CD4-positive, alpha-beta T cell (primary cell): ENCODE measurements at regions not wholly inside any gene's neighbourhood (a gene's known extent, or its start where the extent isn't known, plus 50 kb on each side); places are given as distances from the start of the nearest gene placed in this dataset.
"Not testable (repeated sequence)": the region's sequence is repeated elsewhere in the genome, so short reads cannot be mapped to it uniquely, and the experiment has no call there.

Source experiments
- ATAC-seq: fragments of 200-7000 bp; cut with Tn5 transposase; one replicate; pipeline ENCODE4 v1.10.0; 2022; ENCODE audit warnings: mild to moderate bottlenecking; ENCODE audit not compliant: poor library complexity
- CTCF ChIA-PET: fragments of 350-600 bp; sonication (Branson Sonifier 250); formaldehyde crosslinking; loops from one replicate; lab custom pipeline; 2021; ENCODE audit warnings: antibody characterized with exemption, inconsistent platforms; lab: Charles Lee
- POLR2A ChIA-PET: fragments of 350-600 bp; sonication (Branson Sonifier 250); formaldehyde crosslinking; loops from one replicate; lab custom pipeline; 2021; ENCODE audit warnings: antibody characterized with exemption, inconsistent platforms; lab: Charles Lee
- DNase-seq, 14 experiments: peaks; one replicate each; pipeline ENCODE4 v3.0.0-alpha.2; 2013 to 2020; ENCODE audit warnings: mixed read lengths in 2 of 14
- H3K27ac ChIP-seq, 2 donors: one replicate each; pipeline versions ENCODE4 v1.5.1 to v1.7.0; 2013; ENCODE audit warnings: low read length in 2 of 2, low read depth in 1 of 2, mild to moderate bottlenecking in 1 of 2
- H3K27me3 ChIP-seq, 2 experiments: 1 replicate in 1 of 2; 2 replicates in 1 of 2; pipeline versions ENCODE4 v1.6.1 to v1.7.0; 2013; ENCODE audit warnings: low read length in 2 of 2, control low read depth in 1 of 2, mild to moderate bottlenecking in 1 of 2, moderate library complexity in 1 of 2; ENCODE audit not compliant: insufficient read depth in 2 of 2, control insufficient read depth in 1 of 2
- H3K36me3 ChIP-seq: one replicate; pipeline ENCODE4 v1.6.1; 2013; ENCODE audit warnings: low read length, control low read depth; ENCODE audit not compliant: insufficient read depth
- H3K4me1 ChIP-seq: one replicate; pipeline ENCODE4 v1.6.1; 2013; ENCODE audit warnings: low read length, control low read depth; ENCODE audit not compliant: insufficient read depth
- H3K4me3 ChIP-seq: one replicate; pipeline ENCODE4 v1.5.1; 2013; ENCODE audit warnings: mild to moderate bottlenecking, low read length, moderate library complexity
- H3K9me3 ChIP-seq, 2 experiments: 1 replicate in 1 of 2; 2 replicates in 1 of 2; pipeline versions ENCODE4 v1.6.1 to v1.7.0; 2013; ENCODE audit warnings: low read length in 2 of 2, mild to moderate bottlenecking in 2 of 2, control low read depth in 1 of 2, moderate library complexity in 1 of 2; ENCODE audit not compliant: control insufficient read depth in 1 of 2, insufficient read depth in 1 of 2
- H3K27ac Mint-ChIP-seq: one replicate; pipeline ENCODE4 v1.8.0; 2020; ENCODE audit warnings: mixed read lengths
- H3K27me3 Mint-ChIP-seq: one replicate; pipeline ENCODE4 v1.8.0; 2021; ENCODE audit warnings: mixed read lengths
- H3K36me3 Mint-ChIP-seq: one replicate; pipeline ENCODE4 v1.8.0; 2021; ENCODE audit warnings: low read depth, mixed read lengths
- H3K4me1 Mint-ChIP-seq: one replicate; pipeline ENCODE4 v1.8.0; 2021; ENCODE audit warnings: low read depth, mixed read lengths
- H3K4me3 Mint-ChIP-seq: one replicate; pipeline ENCODE4 v1.8.0; 2020; ENCODE audit warnings: mild to moderate bottlenecking, mixed read lengths
- H3K9me3 Mint-ChIP-seq: one replicate; pipeline ENCODE4 v1.8.0; 2020; ENCODE audit warnings: mixed read lengths
- CTCF ChIP-seq: fragments of 200-600 bp; IDR thresholded peaks from one replicate; pipeline ENCODE4 v1.8.0; 2022; ENCODE audit warnings: antibody characterized with exemption, mild to moderate bottlenecking
- intact Hi-C, 2 experiments: fragments of 100-400 bp; cut with DNase I in 1 of 2; cut with micrococcal nuclease in 1 of 2; formaldehyde crosslinking; loops; one replicate each; pipeline versions ENCODE4 v1.15.1 to v1.9.0; 2023 to 2025; cut with DNase I, micrococcal nuclease

GRCh38 chr14:37745657-37746056 lies 150.2 kb downstream of the TTC6 start:
- H3K36me3 Mint-ChIP-seq: no peaks in the 10 kb centered on the region
- ATAC-seq (no peak), DNase-seq (no peak)
- Histone ChIP-seq H3K9me3 (no peaks in the 10 kb centered on the region), H3K27me3 (no peaks in the 10 kb centered on the region), H3K4me1 (no peaks in the 10 kb centered on the region), H3K4me3 (no peak overlapping the region), H3K27ac (no peak overlapping the region), H3K36me3 (no peaks in the 10 kb centered on the region)
- H3K27ac Mint-ChIP-seq: no peak overlapping the region
- H3K4me1 Mint-ChIP-seq: no peaks in the 10 kb centered on the region
- POLR2A ChIA-PET: no interaction called here
- intact Hi-C loops: no loop called here
- no peak overlapping the region for H3K4me3 Mint-ChIP-seq
- H3K27me3 Mint-ChIP-seq: no peaks in the 10 kb centered on the region
- CTCF ChIA-PET: no interaction called here
- H3K9me3 Mint-ChIP-seq: peaks cover 10% of the 10 kb centered on the region
- TF ChIP-seq CTCF: no peak

- Histone ChIP-seq H3K4me3 (no peak overlapping the region), H3K36me3 (no peaks in the 10 kb centered on the region), H3K27ac (no peak overlapping the region), H3K27me3 (no peaks in the 10 kb centered on the region), H3K9me3 (no peaks in the 10 kb centered on the region), H3K4me1 (no peaks in the 10 kb centered on the region)
- TF ChIP-seq CTCF: no peak
- ChIA-PET CTCF (no interaction called here), POLR2A (no interaction called here)
- H3K36me3 Mint-ChIP-seq: no peaks in the 10 kb centered on the region
- no peaks in the 10 kb centered on the region for H3K4me1 Mint-ChIP-seq
- H3K4me3 Mint-ChIP-seq: no peak overlapping the region
- DNase-seq (no peak), ATAC-seq (no peak)
- no peaks in the 10 kb centered on the region for H3K27me3 Mint-ChIP-seq
- intact Hi-C loops: no loop called here
- peaks cover 10% of the 10 kb centered on the region for H3K9me3 Mint-ChIP-seq
- H3K27ac Mint-ChIP-seq: no peak overlapping the region
These were observed 150.9 kb downstream of the TTC6 start for GRCh38 chr14:37746140-37746832.

- Histone ChIP-seq H3K9me3 (no peaks in the 10 kb centered on the region), H3K27ac (no peak overlapping the region), H3K4me1 (no peaks in the 10 kb centered on the region), H3K4me3 (no peak overlapping the region), H3K36me3 (no peaks in the 10 kb centered on the region), H3K27me3 (no peaks in the 10 kb centered on the region)
- no peaks in the 10 kb centered on the region for H3K27me3 Mint-ChIP-seq
- intact Hi-C loops: no loop called here
- ChIA-PET CTCF (no interaction called here), POLR2A (no interaction called here)
- TF ChIP-seq CTCF: no peak
- DNase-seq (no peak), ATAC-seq (no peak)
- no peak overlapping the region for H3K27ac Mint-ChIP-seq
- no peak overlapping the region for H3K4me3 Mint-ChIP-seq
- H3K4me1 Mint-ChIP-seq: no peaks in the 10 kb centered on the region
- H3K36me3 Mint-ChIP-seq: no peaks in the 10 kb centered on the region
- H3K9me3 Mint-ChIP-seq: peaks cover 7% of the 10 kb centered on the region
These were observed 158.0 kb downstream of the TTC6 start for GRCh38 chr14:37753459-37753858.

- H3K27ac ChIP-seq, H3K36me3 Mint-ChIP-seq, CTCF ChIA-PET, H3K9me3 ChIP-seq, H3K27me3 ChIP-seq, H3K4me3 Mint-ChIP-seq, H3K4me1 Mint-ChIP-seq, H3K4me3 ChIP-seq, POLR2A ChIA-PET, DNase-seq, ATAC-seq, intact Hi-C loops, H3K36me3 ChIP-seq, H3K27ac Mint-ChIP-seq, H3K27me3 Mint-ChIP-seq, H3K4me1 ChIP-seq: not testable (repeated sequence)
- H3K9me3 Mint-ChIP-seq: peaks cover 18% of the 10 kb centered on the region
These were observed 164.8 kb downstream of the TTC6 start for GRCh38 chr14:37760275-37760674.
